ENCODE measurements at regions not wholly inside any gene's neighbourhood (a gene's known extent, or its start where the extent isn't known, plus 50 kb on each side); places are given as distances from the start of the nearest gene placed in this dataset.

GRCh38 chr6:132209351-132209750 lies 191.9 kb downstream of the MOXD1 start:
- Histone ChIP-seq H3K4me3 (no peak overlapping the region), H3K9me2 (replicated peaks; ENCODE audit: insufficient read depth) (no peaks in the 10 kb centered on the region), H2AFZ (no peak overlapping the region), H3K79me2 (no peaks in the 10 kb centered on the region), H3K4me1 (ENCODE audit: insufficient read depth) (no peaks in the 10 kb centered on the region), H3K27me3 (no peaks in the 10 kb centered on the region), H3K27ac (no peak overlapping the region), H3K4me2 (no peak overlapping the region), H3K9me3 (ENCODE audit: low read depth) (no peaks in the 10 kb centered on the region), H4K20me1 (ENCODE audit: insufficient read depth, poor library complexity, severe bottlenecking) (no peaks in the 10 kb centered on the region), H3K36me3 (replicated peaks; ENCODE audit: insufficient read depth, low read depth) (no peaks in the 10 kb centered on the region)
- no peak for DNase-seq (ENCODE audit: low spot score)
- TF ChIP-seq EZH2 (IDR thresholded peaks at IDR 0.05; ENCODE audit: borderline replicate concordance), result no peak
- no peak for TF ChIP-seq CTCF (IDR thresholded peaks at IDR 0.05; ENCODE audit: poor library complexity)
- no peak for TF ChIP-seq EZH2phosphoT487 (IDR thresholded peaks at IDR 0.05; ENCODE audit: low read depth, severe bottlenecking, unreplicated experiment)
- 93% methylated on average over 1 of the region's 1 CpG for WGBS (ENCODE audit: low lambda C conversion rate, missing lambda C conversion rate)

DNA sequence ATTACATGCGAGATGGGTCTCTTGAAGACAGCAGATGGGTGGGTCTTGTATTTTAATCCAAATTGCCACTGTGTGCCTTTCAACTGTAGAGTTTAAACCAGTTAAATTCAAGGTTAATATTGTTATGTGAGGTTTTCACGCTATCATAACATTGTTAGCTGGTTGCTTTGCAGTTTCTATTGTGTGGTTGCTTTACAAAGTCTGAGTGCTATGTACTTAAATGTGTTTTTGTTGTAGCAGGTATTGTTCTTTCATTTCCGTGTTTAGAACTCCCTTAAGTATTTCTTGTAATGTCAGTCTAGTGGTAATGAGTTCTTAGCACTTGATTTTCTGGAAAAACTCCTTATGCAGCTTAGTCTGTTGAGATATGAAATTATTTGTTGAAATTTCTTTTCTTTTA lies 193.3 kb downstream of the MOXD1 start:
- Histone ChIP-seq H3K36me3 (replicated peaks; ENCODE audit: insufficient read depth, low read depth) (no peaks in the 10 kb centered on the region), H2AFZ (no peak overlapping the region), H3K4me3 (no peak overlapping the region), H3K27ac (no peak overlapping the region), H3K9me3 (ENCODE audit: low read depth) (no peaks in the 10 kb centered on the region), H3K9me2 (replicated peaks; ENCODE audit: insufficient read depth) (no peaks in the 10 kb centered on the region), H3K27me3 (no peaks in the 10 kb centered on the region), H3K4me1 (ENCODE audit: insufficient read depth) (peaks cover 4% of the 10 kb centered on the region), H3K79me2 (no peaks in the 10 kb centered on the region), H3K4me2 (no peak overlapping the region), H4K20me1 (ENCODE audit: insufficient read depth, poor library complexity, severe bottlenecking) (no peaks in the 10 kb centered on the region)
- TF ChIP-seq CTCF (IDR thresholded peaks at IDR 0.05; ENCODE audit: poor library complexity) (no peak), EZH2 (IDR thresholded peaks at IDR 0.05; ENCODE audit: borderline replicate concordance) (no peak), EZH2phosphoT487 (IDR thresholded peaks at IDR 0.05; ENCODE audit: low read depth, severe bottlenecking, unreplicated experiment) (no peak)
- 91% methylated on average over 3 of the region's 3 CpGs for WGBS (ENCODE audit: low lambda C conversion rate, missing lambda C conversion rate)
- DNase-seq (ENCODE audit: low spot score), result no peak

DNA sequence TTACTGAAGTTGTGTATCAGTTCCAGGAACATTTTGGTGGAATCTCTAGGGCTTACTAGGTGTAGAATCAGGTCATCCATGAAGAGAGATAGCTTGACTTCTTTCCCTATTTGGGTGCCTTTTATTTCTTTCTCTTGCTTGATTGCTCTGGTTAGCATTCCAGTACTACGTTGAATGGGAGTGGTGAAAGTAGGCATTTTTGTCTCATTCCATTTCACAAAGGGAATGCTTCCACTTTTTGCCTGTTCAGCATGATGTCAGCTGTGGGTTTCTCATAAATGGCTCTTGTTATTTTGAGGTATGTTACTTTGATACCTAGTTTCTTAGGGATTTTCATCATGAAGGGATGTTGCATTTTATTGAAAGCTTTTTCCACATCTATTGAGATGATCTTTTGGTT lies 195.3 kb downstream of the MOXD1 start:
- Histone ChIP-seq H3K27me3 (no peaks in the 10 kb centered on the region), H2AFZ (no peak overlapping the region), H3K9me2 (replicated peaks; ENCODE audit: insufficient read depth) (no peaks in the 10 kb centered on the region), H3K4me2 (no peak overlapping the region), H3K27ac (no peak overlapping the region), H3K79me2 (no peaks in the 10 kb centered on the region), H3K4me1 (ENCODE audit: insufficient read depth) (peaks cover 5% of the 10 kb centered on the region), H3K4me3 (no peak overlapping the region), H4K20me1 (ENCODE audit: insufficient read depth, poor library complexity, severe bottlenecking) (no peaks in the 10 kb centered on the region), H3K36me3 (replicated peaks; ENCODE audit: insufficient read depth, low read depth) (no peaks in the 10 kb centered on the region), H3K9me3 (ENCODE audit: low read depth) (no peaks in the 10 kb centered on the region)
- 79% methylated on average over 1 of the region's 1 CpG for WGBS (ENCODE audit: low lambda C conversion rate, missing lambda C conversion rate)
- DNase-seq (ENCODE audit: low spot score), result no peak
- no peak for TF ChIP-seq CTCF (IDR thresholded peaks at IDR 0.05; ENCODE audit: poor library complexity)

DNA sequence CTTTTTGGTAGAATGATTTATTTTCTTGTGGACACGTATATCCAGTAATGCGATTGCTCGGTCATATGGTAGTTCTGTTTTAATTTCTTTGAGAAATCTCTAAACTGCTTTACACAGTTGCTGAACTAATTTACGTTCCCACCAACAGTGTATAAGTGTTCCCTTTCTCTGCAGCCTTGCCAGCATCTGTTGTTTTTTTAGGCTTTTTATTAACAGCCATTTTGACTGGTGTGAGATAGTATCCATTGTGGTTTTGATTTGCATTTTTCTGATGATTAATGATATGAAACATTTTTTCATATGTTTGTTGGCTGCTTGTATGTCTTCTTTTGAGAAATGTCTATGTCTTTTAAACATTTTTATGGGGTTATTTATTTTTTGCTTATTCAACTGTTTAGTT lies 196.7 kb downstream of the MOXD1 start:
- TF ChIP-seq CTCF (IDR thresholded peaks at IDR 0.05; ENCODE audit: poor library complexity) (no peak), EZH2phosphoT487 (IDR thresholded peaks at IDR 0.05; ENCODE audit: low read depth, severe bottlenecking, unreplicated experiment) (no peak), EZH2 (IDR thresholded peaks at IDR 0.05; ENCODE audit: borderline replicate concordance) (no peak)
- no peak for DNase-seq (ENCODE audit: low spot score)
- H3K36me3 ChIP-seq (replicated peaks; ENCODE audit: insufficient read depth, low read depth), result no peaks in the 10 kb centered on the region
- H3K9me3 ChIP-seq (ENCODE audit: low read depth), result no peaks in the 10 kb centered on the region
- no peak overlapping the region for H3K4me3 ChIP-seq
- H3K4me1 ChIP-seq (ENCODE audit: insufficient read depth), result peaks cover 5% of the 10 kb centered on the region
- H3K27me3 ChIP-seq, result no peaks in the 10 kb centered on the region
- no peaks in the 10 kb centered on the region for H3K9me2 ChIP-seq (replicated peaks; ENCODE audit: insufficient read depth)
- no peak overlapping the region for H3K4me2 ChIP-seq
- H4K20me1 ChIP-seq (ENCODE audit: insufficient read depth, poor library complexity, severe bottlenecking), result no peaks in the 10 kb centered on the region
- H3K79me2 ChIP-seq, result no peaks in the 10 kb centered on the region
- 96% methylated on average over 4 of the region's 4 CpGs for WGBS (ENCODE audit: low lambda C conversion rate, missing lambda C conversion rate)
- no peak overlapping the region for H2AFZ ChIP-seq
- H3K27ac ChIP-seq, result no peak overlapping the region
